ENCODE measurements at regions not wholly inside any gene's neighbourhood (a gene's known extent, or its start where the extent isn't known, plus 50 kb on each side); places are given as distances from the start of the nearest gene placed in this dataset.

GRCh38 chr2:8480915-8481314, 200.9 kb upstream of the ID2 start:
- Histone ChIP-seq H3K9me2 (ENCODE audit: insufficient read depth, low read length) (no peaks in the 10 kb centered on the region), H3F3A (ENCODE audit: insufficient read depth, low read length, poor library complexity, severe bottlenecking) (no peaks in the 10 kb centered on the region), H2AFZ (ENCODE audit: low read depth, low read length) (no peak overlapping the region), H3K79me2 (replicated peaks; ENCODE audit: insufficient read depth, low read length) (no peaks in the 10 kb centered on the region), H3K9me3 (ENCODE audit: low read length) (no peaks in the 10 kb centered on the region), H3K36me3 (ENCODE audit: insufficient read depth, low read length) (no peaks in the 10 kb centered on the region), H3K4me3 (ENCODE audit: low read length) (no peak overlapping the region), H4K20me1 (ENCODE audit: insufficient read depth) (no peaks in the 10 kb centered on the region), H3K27ac (ENCODE audit: low read length) (no peak overlapping the region), H3K9ac (ENCODE audit: low read length) (no peak overlapping the region), H3K4me2 (ENCODE audit: low read length) (no peak overlapping the region), H3K27me3 (ENCODE audit: insufficient read depth, low read depth, low read length) (no peaks in the 10 kb centered on the region)
- TF ChIP-seq EP300 (conservative IDR thresholded peaks at IDR 0.05; ENCODE audit: poor library complexity, severe bottlenecking) (no peak), POLR2AphosphoS5 (IDR thresholded peaks at IDR 0.05) (no peak), TAF1 (IDR thresholded peaks at IDR 0.05; ENCODE audit: low read depth) (no peak), RAD21 (conservative IDR thresholded peaks at IDR 0.05) (no peak), REST (IDR thresholded peaks at IDR 0.05; ENCODE audit: borderline replicate concordance) (no peak), CTCF (IDR thresholded peaks at IDR 0.05; ENCODE audit: poor library complexity, severe bottlenecking) (no peak), MXI1 (conservative IDR thresholded peaks at IDR 0.05; ENCODE audit: poor library complexity, severe bottlenecking) (no peak), EZH2 (IDR thresholded peaks at IDR 0.05; ENCODE audit: borderline replicate concordance, insufficient read depth, low read length, poor library complexity, severe bottlenecking) (no peak), SMC3 (conservative IDR thresholded peaks at IDR 0.05; ENCODE audit: poor library complexity) (no peak)

GRCh38 chr2:8481463-8482009, 200.3 kb upstream of the ID2 start:
- no peaks in the 10 kb centered on the region for H3K27me3 ChIP-seq (ENCODE audit: insufficient read depth, low read depth, low read length)
- no peak overlapping the region for H3K27ac ChIP-seq (ENCODE audit: low read length)
- H3K9ac ChIP-seq (ENCODE audit: low read length), result no peak overlapping the region
- H3K4me2 ChIP-seq (ENCODE audit: low read length), result no peak overlapping the region
- H3K9me2 ChIP-seq (ENCODE audit: insufficient read depth, low read length), result no peaks in the 10 kb centered on the region
- H3K79me2 ChIP-seq (replicated peaks; ENCODE audit: insufficient read depth, low read length), result no peaks in the 10 kb centered on the region
- H4K20me1 ChIP-seq (ENCODE audit: insufficient read depth), result no peaks in the 10 kb centered on the region
- no peaks in the 10 kb centered on the region for H3F3A ChIP-seq (ENCODE audit: insufficient read depth, low read length, poor library complexity, severe bottlenecking)
- H3K9me3 ChIP-seq (ENCODE audit: low read length), result no peaks in the 10 kb centered on the region
- no peak overlapping the region for H3K4me3 ChIP-seq (ENCODE audit: low read length)
- TF ChIP-seq MXI1 (conservative IDR thresholded peaks at IDR 0.05; ENCODE audit: poor library complexity, severe bottlenecking) (no peak), EZH2 (IDR thresholded peaks at IDR 0.05; ENCODE audit: borderline replicate concordance, insufficient read depth, low read length, poor library complexity, severe bottlenecking) (no peak), RAD21 (conservative IDR thresholded peaks at IDR 0.05) (no peak), EP300 (conservative IDR thresholded peaks at IDR 0.05; ENCODE audit: poor library complexity, severe bottlenecking) (no peak), TAF1 (IDR thresholded peaks at IDR 0.05; ENCODE audit: low read depth) (no peak), POLR2AphosphoS5 (IDR thresholded peaks at IDR 0.05) (no peak)
- H3K36me3 ChIP-seq (ENCODE audit: insufficient read depth, low read length), result no peaks in the 10 kb centered on the region
- H2AFZ ChIP-seq (ENCODE audit: low read depth, low read length), result no peak overlapping the region

Measured in neural cell (in vitro differentiated cells).